ENCODE measurements at regions not wholly inside any gene's neighbourhood (a gene's known extent, or its start where the extent isn't known, plus 50 kb on each side); places are given as distances from the start of the nearest gene placed in this dataset.
A peak's percentile ranks its signal among the peaks of the same experiment; 100 is the strongest.

DNA sequence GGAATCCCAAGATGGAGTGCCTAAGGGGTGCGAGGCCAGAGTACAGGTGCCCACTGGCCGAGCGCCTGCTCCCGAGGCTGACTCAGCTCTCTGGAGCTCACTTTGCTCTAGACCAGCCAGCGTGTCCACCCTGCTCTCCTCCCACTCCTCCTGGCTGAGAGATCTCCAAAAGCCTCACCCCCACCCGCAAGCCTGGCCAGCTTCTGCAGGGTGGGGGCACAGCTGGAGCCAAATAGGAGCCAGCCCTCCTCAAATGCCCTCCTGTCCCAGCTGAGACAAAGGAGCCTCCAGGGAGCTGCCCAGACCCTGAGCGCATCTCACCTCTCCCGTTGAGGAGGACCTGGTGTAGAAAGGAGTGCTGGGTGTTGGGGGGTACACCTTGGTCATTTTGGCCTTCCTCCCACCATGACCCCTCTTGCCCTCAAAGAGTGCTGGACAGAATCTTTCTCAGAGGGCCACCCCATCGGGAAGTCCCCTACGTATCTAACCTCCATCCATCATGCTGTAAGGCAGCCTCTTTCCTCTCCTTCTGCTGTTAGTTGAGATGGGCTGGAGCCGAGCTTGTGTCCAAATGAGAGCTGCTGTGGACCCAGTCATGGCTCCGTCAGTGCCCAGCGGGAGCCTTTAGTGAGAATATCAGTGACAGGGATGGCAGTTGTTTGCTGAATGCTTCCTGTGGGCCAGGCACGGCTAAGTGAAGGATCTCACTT, 123.9 kb upstream of the VSTM2B start:
- DNase-seq = no peak

DNA sequence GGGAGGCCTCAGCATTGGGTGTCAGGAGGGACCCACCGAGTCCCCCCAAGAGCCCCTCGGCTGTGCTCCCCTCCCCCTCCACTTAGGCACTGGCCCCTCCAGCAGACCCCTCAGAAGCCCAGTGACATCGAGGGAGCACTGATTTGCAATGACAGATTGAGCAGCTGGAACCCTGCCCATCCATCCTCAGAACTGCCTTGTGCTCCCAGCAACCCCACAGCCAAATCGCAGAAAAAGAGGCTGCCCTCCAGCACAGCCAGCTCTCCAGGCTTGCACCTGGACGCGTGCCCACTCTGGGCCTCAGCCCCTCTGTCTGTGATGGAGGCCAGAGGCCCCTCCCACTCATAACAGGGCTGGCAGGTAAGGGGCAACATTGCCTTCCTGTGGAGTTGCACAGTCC, 123.2 kb upstream of the VSTM2B start:
- DNase-seq = no peak

DNA sequence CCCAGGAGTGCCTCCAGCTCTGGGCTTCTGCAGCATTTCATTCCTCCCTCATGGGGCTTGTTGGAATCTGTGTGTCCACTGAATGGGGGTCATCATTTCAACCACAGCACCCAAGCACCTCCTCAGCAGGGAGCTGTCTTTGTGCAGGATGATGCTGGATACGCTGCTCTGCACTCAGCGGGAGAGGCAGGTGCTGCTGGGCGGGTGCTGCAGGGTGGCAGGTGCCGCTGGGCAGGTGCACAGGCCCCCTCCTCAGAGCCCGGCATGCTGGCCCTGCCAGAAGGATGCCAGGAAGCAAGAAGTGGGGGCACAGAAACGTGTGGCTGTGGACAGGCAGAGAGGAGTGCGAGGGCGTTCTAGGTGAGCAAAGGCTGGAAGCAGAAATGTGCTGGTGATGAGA, 121.8 kb upstream of the VSTM2B start:
- no peak for DNase-seq

DNA sequence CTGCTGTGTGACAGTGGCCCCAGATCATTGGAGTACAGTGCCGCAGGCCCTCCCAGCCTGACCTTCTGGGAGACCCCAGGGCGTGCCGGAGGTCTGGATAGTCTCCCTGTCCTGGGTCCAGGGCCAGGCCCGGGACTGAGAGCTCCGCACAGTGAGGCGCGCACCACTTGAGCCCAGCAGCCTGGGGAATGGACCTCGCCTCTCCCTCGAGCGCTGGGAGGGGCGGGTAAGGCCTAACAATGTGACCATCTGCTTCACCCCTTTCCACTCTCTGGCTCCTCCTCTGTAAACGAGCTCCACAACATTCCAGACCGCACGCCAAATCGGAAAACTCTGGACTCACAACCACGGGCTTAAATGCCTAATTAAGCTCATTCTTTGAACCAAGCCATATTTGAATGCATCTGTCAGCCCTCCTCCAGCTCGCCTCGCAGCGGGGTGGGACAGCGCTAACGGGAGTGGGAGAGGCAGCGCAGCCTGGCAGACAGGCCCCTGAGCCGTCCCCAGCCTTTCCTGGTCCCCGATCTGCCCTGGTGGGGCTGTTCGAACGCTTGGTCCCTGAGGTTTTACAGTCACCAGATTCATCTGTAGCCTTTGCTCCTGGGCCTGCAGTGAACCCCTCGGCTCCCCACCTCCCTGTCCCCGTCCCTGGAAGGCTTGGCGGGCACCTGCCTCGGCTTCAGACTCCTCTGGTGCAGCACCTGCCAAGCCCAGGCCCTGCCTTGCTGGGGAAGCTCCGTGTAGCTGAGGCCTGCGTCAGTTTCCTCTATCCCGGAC, 120.7 kb upstream of the VSTM2B start:
- DNase-seq = no peak

DNA sequence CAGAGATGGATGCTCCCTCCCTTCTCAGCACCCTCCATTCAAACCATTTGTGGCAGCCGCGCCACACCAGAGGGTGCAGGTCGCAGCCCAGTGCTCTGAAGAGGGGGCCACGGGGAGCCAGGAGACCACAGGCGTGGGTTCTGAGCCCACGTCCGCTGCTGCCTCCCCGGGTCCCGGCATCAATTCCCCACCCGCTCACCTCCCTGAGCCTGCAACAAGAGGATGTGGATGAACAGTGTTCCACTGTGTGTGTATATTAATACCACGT, 120.1 kb upstream of the VSTM2B start:
- DNase-seq = no peak

DNA sequence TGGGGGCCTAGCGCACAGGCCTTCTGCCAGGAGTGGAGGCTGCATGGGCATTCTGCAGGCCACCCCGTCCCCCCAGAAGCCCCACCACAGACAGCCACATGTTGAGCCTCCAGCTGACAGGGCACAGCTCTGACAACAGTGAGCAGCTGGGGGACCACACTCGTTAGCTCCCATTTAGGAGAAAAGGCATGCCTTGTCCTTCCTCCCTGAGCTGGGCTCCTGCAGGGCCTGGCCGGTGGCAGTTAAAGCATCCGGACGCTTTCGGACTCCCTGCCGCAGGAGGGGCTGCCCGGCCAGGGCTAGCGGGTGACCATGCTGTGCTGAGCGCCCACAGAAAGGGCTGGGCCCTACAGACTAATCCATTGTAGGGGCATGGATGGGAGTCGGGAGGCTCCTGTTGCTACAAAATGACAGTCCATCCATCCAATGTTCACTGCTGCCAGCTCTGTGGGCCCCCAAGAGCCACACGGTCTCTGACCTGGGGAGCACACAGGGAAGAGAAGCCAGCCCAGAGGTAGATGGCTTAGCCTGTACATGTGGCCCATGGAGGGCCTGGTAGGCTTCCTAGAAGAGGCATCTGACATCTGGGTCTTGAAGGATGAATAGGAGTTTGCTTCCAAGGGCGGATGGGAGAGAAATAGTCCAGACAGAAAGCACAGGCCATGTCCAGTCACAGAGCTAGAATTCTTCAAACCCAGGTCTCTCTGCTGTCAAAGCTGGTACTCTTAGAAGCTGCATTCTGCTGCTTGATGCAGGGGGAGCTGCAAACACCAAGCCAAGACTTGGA, 116.5 kb upstream of the VSTM2B start:
- no peak for DNase-seq

DNA sequence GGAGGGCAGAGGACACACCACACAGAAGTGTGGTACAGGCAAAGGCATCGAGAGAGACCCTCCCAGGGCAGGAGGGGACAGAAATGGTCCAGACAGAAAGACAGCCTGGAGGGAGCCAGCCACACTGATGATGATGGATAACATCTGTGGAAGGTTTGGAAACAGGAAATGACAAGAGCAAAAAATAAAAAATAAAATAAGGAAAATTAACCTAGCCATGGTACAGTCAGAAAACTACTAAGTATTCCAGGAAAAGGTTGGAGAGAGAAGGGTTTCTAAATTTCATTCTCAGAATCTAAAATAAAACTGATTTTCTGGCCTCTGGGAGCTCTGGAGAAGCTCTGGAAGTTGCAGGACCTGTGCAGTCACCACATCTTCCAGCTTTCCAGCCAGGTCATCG, 115.2 kb upstream of the VSTM2B start:
- no peak for DNase-seq

DNA sequence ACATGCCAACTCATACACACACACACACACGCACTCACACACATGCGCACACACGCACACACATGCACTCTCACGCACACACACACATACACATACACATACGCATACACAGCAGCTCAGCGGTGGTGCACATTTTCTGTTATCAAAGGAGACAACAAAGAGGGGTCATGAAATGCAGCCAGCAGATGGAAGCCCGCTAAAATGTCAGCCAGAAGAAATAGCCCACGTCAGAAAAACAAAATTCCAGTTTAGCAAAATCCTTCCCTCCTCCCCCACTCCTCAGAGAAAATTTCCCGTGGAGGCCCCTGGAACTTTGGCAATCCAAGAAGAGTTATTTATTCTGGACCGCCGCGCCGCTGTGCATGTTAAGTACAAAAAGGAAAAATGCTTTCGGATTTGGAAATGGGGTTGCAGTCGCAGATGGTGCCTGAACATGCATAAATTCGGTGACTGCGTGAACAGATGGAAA, 114.6 kb upstream of the VSTM2B start:
- DNase-seq = no peak

DNA sequence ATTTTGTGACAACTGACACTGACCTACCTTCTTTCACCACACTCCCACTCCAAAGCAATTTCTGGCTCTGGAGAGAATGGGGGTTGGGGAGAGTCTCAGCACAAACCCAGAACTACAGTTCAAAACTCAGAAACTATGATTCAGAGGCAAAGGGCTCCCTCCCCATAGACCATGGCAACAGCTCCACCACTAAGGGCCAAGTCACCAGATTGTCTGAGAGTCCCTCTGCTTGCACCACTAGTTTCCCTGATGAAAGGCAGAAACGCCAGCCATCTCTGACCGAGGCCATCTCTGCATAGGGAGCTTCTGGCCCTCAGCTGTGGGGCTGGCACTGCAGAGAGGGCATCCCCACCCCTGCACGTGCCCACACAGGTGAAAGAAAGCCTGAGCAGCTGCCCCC, 112.4 kb upstream of the VSTM2B start:
- DNase-seq = no peak

DNA sequence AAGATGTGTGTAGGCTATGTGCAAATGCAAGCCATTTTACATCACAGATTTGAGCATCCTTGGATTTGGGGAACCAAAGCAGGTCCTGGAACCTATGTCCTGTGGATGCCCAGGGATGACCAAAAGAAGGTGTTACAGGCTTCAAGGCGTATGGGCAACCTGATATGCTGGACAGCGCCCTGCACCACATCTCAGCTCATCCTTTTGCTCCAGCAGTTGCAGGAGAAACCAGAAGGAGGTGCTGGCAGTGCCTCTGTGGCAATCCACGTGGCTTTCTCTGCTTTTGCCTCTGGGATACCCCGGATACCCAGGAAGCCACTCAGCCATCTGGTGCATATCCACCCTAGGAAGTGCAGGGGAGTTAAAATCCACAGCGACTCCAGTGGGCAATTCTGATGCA, 110.3 kb upstream of the VSTM2B start:
- DNase-seq = peak; percentile 1

DNA sequence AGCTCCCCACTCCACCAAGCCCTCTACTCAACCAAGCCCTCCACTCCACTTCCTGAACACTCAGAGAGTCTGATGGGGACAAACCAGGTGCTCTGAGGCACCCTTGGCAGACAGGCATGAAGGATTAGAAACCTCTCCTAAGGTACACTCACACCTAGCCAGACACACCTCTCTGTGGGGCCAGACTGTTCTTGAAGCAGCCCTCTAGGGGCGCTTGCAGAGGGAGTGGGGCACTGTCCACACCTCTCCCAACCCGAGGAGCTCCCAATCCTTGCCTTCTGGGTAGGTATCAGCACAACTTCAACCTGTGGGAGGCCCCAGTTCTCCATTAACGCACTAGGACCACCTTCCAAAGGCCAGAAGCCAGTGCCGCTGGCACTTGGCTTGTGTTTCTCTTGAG, 108.7 kb upstream of the VSTM2B start:
- DNase-seq = no peak

DNA sequence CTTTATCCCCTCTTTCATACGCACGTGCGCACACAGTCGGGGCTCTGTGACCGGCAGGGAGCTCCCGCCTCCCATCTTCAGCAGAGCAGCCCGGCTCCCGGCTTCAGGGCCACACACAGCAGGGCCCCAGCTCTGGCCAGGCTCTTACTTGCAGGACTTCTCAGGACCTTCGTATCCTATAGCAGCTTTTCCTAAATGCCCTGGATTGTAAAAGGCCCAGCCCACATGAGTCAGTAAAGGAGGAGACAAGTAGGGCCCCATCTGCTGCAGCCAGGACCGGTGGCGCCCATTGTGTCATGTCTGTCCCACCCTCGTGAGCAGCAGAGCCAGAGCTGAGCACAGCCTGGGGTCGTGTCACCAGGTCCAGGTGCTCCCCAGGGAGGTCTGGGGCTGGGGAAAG, 107.6 kb upstream of the VSTM2B start:
- no peak for DNase-seq

DNA sequence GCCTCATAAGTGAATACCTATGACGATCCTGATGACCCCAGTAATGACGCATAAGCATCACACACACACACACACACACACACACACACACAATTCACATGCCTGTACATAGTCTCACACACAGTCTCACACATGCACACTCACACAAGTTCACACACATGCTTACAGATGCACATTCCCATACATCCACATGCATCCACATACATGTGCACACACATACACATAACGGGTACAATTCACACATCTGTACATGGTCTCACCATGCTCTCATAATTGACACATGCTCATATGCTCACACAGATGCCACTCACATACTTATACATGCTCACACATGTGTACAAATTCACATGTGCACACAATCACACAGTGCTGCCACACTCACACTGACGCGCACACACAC, 105.7 kb upstream of the VSTM2B start:
- no peak for DNase-seq

DNA sequence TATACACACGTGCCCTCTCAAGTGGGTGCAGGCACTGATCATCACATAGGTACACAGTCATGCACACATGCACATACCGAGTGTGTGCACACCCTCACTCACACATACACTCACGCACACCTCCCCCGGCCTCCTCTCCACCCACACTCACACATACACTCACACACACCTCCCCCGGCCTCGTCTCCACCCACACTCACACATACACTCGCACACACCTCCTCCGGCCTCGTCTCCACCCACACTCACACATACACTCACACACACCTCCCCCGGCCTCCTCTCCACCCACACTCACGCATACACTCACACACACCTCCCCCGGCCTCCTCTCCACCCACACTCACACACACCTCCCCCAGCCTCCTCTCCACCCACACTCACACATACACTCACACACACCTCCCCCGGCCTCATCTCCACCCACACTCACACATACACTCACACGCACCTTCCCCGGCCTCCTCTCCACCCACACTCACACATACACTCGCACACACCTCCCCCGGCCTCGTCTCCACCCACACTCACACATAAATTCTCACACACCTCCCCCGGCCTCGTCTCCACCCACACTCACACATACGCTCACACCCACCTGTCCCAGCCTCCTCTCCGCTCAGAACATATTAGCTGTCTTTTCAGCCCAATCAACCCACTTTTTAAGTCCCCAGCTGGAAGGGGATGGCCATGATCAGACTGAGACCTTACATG, 105.2 kb upstream of the VSTM2B start:
- no peak for DNase-seq

DNA sequence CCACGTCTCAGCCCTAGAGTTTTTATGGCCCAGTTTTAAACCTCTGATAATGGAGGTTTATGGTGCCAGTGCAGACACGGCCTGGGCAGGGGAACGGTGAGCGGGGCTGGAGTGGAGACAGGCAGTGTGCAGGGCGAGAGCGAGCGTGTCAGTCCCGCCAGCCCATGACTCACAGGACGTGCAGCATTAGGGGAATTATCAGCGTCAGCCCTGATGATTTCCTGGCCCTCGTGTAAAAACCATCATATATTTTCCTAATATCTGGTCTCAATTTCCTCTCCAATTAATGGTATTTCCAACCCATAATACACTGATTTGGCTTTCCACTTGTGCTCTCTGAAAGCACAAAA, 104.6 kb upstream of the VSTM2B start:
- no peak for DNase-seq

DNA sequence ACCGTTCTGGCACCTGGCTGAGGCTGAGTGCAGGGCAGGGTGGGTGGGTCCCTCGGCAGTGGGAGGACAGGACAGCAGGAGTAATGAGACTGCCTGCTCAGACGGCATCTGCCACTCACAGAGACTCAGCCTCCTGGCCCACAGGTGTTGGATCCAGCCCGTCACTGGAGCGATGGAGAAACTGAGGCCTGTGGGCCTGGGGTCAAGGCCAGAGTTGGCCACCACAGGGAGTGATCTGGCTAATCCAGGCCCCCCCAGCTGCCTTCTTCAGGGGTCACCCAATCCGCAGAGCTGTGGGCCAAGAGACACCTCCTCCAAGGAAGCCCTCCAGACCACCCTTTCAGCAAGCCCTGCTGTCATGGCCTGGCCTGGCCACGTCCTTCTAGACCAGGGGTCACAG, 103.7 kb upstream of the VSTM2B start:
- no peak for DNase-seq

DNA sequence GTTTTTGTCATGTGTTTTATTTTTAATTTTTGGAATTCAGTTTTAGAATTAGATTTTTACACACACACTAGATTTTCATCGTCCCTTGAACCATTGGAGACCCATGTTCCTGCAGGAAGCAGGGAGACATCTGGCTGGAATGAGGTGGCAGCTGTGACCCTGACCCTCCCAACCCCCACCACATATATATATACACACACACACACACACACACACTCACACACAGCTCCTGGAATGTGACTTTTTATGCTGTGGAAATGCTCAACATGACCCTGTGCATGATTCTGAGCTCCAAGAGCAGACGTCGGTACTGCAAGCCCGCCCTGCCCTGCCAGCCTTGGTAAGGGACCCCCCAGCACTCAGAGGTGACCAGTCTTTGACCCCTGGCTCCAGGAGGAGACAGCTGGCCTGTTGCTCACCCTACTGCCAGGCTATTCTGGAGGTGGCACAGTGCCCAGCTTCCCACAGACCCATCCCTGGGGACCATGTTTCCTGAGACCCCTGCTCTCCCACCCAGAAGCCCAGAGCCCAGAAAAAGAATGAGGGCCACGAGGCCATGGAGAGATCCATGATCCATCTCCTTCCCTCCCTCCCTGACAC, 103.2 kb upstream of the VSTM2B start:
- no peak for DNase-seq

DNA sequence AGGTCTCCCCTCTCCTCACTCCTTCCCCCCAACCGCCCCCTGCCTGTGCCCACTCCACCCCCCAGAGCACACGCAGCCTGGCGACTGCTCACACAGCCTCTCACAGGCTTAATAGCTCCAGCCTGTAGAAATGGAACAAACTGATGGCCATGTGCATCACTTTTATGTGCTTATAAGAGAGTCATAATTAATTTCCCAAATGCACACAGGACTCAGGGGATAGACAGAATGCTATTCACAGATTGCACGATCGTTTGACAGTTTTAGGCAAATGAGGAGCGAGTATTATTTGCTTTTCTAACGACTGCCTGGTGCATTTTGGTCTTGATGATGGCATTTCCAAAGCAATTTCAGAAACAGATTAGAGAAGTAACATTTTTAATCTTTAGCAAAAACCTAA, 97.7 kb upstream of the VSTM2B start:
- no peak for DNase-seq

DNA sequence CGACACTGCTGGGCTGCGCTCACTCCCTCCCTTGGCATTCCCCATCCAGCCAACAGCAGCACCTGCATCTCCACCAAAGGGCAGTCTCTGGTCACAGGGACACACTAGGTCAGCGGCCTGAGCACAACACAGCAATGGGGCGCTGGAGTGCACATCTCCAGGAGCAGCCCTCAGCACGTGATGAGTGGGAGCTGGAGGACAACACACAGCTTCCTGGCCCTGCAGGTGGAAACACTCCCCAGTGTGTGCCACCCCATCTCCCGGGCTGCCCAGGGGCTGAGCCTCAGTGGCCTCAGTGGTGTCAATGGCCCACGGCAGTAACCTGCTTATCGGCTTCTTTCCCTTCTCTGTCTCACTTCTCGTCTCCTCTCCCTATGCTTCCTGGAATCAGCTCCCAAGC, 96.8 kb upstream of the VSTM2B start:
- DNase-seq = no peak

DNA sequence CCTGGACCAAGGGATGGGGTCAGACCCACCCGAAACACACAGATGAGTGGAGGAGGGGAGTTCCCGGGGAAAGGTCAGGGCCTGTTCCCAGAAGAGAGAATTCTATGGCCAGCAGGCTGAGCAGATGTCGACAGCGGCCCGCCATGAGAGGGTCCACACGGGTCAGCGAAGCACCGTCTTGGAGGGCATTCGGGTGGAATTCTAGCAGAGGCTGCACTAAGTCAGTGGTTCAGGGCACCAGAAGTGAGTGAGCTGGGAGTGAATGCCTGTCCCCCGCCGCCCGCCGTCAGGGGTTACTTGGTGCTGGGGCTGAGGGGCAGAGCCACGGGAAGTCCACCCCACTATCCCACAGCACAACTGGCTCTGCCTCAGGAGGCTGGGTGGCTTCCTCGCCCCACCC, 96.2 kb upstream of the VSTM2B start:
- no peak for DNase-seq

DNA sequence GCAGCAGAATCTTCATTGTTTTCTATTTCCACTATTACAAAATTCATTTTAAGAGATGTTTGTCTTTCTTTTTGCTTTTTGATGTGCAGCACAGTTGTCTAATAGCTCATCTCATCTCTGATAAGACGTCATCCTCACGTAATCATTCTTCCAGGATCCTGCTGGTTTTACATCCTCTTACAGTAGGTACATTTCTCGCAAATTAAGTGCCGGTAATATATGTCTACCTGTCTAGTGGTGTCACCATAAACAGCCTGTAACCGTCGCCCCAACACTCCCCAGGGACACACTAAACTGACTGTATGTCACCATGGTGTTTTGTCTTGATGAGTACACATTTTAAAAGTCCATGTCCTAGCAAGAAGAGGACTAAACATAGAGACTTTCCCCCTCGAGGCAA, 94.5 kb upstream of the VSTM2B start:
- DNase-seq = no peak

DNA sequence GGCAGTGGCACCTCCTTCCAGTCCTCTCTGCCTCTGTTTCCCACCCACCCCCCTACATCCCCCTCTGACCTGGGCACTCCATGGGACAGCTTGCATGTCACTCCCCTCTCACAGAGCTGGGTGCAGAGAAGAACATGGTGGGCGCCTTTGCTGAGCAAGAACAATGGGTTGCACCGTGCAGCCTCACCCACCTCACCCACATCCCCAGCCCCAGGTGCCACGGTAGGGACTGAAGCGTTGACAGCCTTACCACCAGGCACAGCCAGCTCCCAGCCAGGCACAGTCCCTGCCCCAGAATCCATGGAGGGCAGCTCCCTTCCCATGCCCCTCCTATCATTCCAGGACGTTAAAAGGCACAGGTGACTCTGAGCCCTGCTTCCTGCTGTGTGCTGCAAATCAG, 93.1 kb upstream of the VSTM2B start:
- no peak for DNase-seq

DNA sequence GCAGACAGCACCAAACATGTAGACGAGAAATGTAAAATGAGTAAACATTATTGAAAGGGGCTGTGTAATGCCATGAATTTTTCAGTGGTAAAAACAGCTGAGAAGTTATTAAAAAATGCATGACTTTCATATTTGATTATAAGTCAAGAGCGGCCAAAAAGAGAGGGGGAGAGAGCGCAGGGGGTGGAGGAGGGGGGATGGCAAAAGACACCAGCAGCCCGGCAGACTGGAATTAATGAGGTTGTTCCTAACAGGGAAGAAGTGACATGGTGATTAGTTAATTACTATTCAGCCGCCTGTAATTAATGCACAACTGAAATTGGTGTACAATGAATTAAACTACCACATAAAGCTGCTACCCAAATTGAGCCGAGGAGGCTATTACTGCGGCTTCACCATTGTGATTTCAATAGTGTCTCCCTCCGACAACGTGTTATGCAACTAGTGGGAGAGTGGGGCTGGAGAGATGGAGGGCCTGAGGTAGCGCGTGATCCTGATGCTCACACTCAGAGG, 89.1 kb upstream of the VSTM2B start:
- DNase-seq = no peak
